ENCODE measurements at regions not wholly inside any gene's neighbourhood (a gene's known extent, or its start where the extent isn't known, plus 50 kb on each side); places are given as distances from the start of the nearest gene placed in this dataset.

GRCh38 chr6:134675110-134676054, 274.5 kb downstream of the ALDH8A1 start:
- POLR2A ChIA-PET: no interaction called here
- no TSS peak for BruUV-seq (replicated peaks)
- no peaks in the 10 kb centered on the region for H3K9me3 ChIP-seq
- peaks cover 55% of the 10 kb centered on the region for H3K4me1 Mint-ChIP-seq (ENCODE audit: low read depth, unreplicated experiment)
- no peak overlapping the region for H3K4me3 Mint-ChIP-seq (ENCODE audit: unreplicated experiment)
- no peak overlapping the region for H3K4me3 ChIP-seq (ENCODE audit: low read depth, low read length)
- H3K9me3 Mint-ChIP-seq (ENCODE audit: unreplicated experiment): peaks cover 9% of the 10 kb centered on the region
- H3K36me3 Mint-ChIP-seq (ENCODE audit: insufficient read depth, unreplicated experiment): peaks cover 9% of the 10 kb centered on the region
- intact Hi-C loops (cut with micrococcal nuclease; ENCODE audit: unreplicated experiment): no loop called here
- no peak for DNase-seq
- TF ChIP-seq CTCF (IDR thresholded peaks at IDR 0.05; ENCODE audit: insufficient read depth in 1 of 2, low read depth in 1 of 2, low read length in 1 of 2, severe bottlenecking in 1 of 2, unreplicated experiment in 1 of 2): no peak
- peak overlapping the region; percentile 80 for H3K27ac Mint-ChIP-seq (ENCODE audit: unreplicated experiment)
- peaks cover 75% of the 10 kb centered on the region for H3K4me1 ChIP-seq
- no peaks in the 10 kb centered on the region for H3K27me3 ChIP-seq (replicated peaks; ENCODE audit: control insufficient read depth, insufficient read depth, low read length)
- H3K36me3 ChIP-seq (ENCODE audit: control insufficient read depth, insufficient read depth, low read length): no peaks in the 10 kb centered on the region
- no peaks in the 10 kb centered on the region for H3K27me3 Mint-ChIP-seq (ENCODE audit: insufficient read depth, unreplicated experiment)
- CTCF ChIA-PET: no interaction called here

GRCh38 chr6:134674562-134674961, 275.3 kb downstream of the ALDH8A1 start:
- intact Hi-C loops (cut with micrococcal nuclease; ENCODE audit: unreplicated experiment): no loop called here
- peaks cover 9% of the 10 kb centered on the region for H3K9me3 Mint-ChIP-seq (ENCODE audit: unreplicated experiment)
- no peak for DNase-seq
- peaks cover 61% of the 10 kb centered on the region for H3K4me1 Mint-ChIP-seq (ENCODE audit: low read depth, unreplicated experiment)
- no peak overlapping the region for H3K4me3 Mint-ChIP-seq (ENCODE audit: unreplicated experiment)
- Histone ChIP-seq H3K9me3 (no peaks in the 10 kb centered on the region), H3K36me3 (ENCODE audit: control insufficient read depth, insufficient read depth, low read length) (no peaks in the 10 kb centered on the region), H3K27me3 (replicated peaks; ENCODE audit: control insufficient read depth, insufficient read depth, low read length) (no peaks in the 10 kb centered on the region), H3K4me3 (ENCODE audit: low read depth, low read length) (no peak overlapping the region), H3K4me1 (peaks cover 83% of the 10 kb centered on the region)
- H3K36me3 Mint-ChIP-seq (ENCODE audit: insufficient read depth, unreplicated experiment): peaks cover 9% of the 10 kb centered on the region
- ChIA-PET CTCF (no interaction called here), POLR2A (no interaction called here)
- H3K27me3 Mint-ChIP-seq (ENCODE audit: insufficient read depth, unreplicated experiment): no peaks in the 10 kb centered on the region
- TF ChIP-seq CTCF (IDR thresholded peaks at IDR 0.05; ENCODE audit: insufficient read depth in 1 of 2, low read depth in 1 of 2, low read length in 1 of 2, severe bottlenecking in 1 of 2, unreplicated experiment in 1 of 2): no peak
- no TSS peak for BruUV-seq (replicated peaks)
- H3K27ac Mint-ChIP-seq (ENCODE audit: unreplicated experiment): no peak overlapping the region

GRCh38 chr6:134669485-134669884, 280.4 kb downstream of the ALDH8A1 start:
- Histone ChIP-seq H3K36me3 (ENCODE audit: control insufficient read depth, insufficient read depth, low read length) (no peaks in the 10 kb centered on the region), H3K4me1 (peaks cover 67% of the 10 kb centered on the region), H3K27me3 (replicated peaks; ENCODE audit: control insufficient read depth, insufficient read depth, low read length) (no peaks in the 10 kb centered on the region), H3K9me3 (no peaks in the 10 kb centered on the region), H3K4me3 (ENCODE audit: low read depth, low read length) (no peak overlapping the region)
- no peak for TF ChIP-seq CTCF (IDR thresholded peaks at IDR 0.05; ENCODE audit: insufficient read depth in 1 of 2, low read depth in 1 of 2, low read length in 1 of 2, severe bottlenecking in 1 of 2, unreplicated experiment in 1 of 2)
- Mint-ChIP-seq H3K9me3 (ENCODE audit: unreplicated experiment) (peaks cover 9% of the 10 kb centered on the region), H3K36me3 (ENCODE audit: insufficient read depth, unreplicated experiment) (peaks cover 9% of the 10 kb centered on the region), H3K4me3 (ENCODE audit: unreplicated experiment) (no peak overlapping the region), H3K27ac (ENCODE audit: unreplicated experiment) (peak overlapping the region; percentile 49), H3K27me3 (ENCODE audit: insufficient read depth, unreplicated experiment) (no peaks in the 10 kb centered on the region), H3K4me1 (ENCODE audit: low read depth, unreplicated experiment) (peaks cover 50% of the 10 kb centered on the region)
- intact Hi-C loops (cut with micrococcal nuclease; ENCODE audit: unreplicated experiment): no loop called here
- ChIA-PET CTCF (no interaction called here), POLR2A (interaction anchor here (0.5 kb wide), 1 partner anchor 9 kb away, joined by 3 read pairs; no protein-coding TSS in a partner anchor)
- BruUV-seq (replicated peaks): no TSS peak
- DNase-seq: no peak

Data from Caco-2 (cell line).